ENCODE measurements at regions not wholly inside any gene's neighbourhood (a gene's known extent, or its start where the extent isn't known, plus 50 kb on each side); places are given as distances from the start of the nearest gene placed in this dataset.

- TF ChIP-seq GATA2 (IDR thresholded peaks at IDR 0.05; ENCODE audit: low read depth, low read length), result no peak
- TF ChIP-seq GATA3 (IDR thresholded peaks at IDR 0.05; ENCODE audit: low read depth, low read length), result no peak
Measured at GRCh38 chr4:117898496-117898895, 135.8 kb upstream of the NDST3 start.
